HL-60/S4 (cell line): ENCODE measurements at regions not wholly inside any gene's neighbourhood (a gene's known extent, or its start where the extent isn't known, plus 50 kb on each side); places are given as distances from the start of the nearest gene placed in this dataset.

Experiments used
- in situ Hi-C: fragments of 300-500 bp; cut with MboI; formaldehyde crosslinking; loops from 2 replicates; pipeline ENCODE4 v1.14.3; 2022; ENCODE audit warnings: low sequenced_read_pairs

DNA sequence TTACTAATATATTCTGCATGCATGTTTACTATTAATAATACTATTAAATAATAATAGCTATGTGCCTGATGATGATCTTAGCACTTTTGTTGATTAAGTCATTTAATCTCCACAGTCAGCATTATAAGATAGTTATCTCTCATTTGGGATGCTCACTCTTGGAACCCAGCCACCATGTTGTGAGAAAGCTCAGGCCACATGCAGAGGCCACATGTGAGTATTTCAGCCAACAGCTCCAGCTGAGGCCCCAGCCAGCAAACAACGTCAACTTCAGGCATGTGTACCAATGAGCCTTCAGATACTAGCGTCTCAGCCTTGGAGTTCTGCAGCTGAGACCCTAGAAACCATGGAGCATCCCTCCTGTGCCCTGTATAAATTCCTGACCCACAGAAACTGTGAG is 798.1 kb upstream of the LRRC4C start:
- in situ Hi-C loops = no loop called here

DNA sequence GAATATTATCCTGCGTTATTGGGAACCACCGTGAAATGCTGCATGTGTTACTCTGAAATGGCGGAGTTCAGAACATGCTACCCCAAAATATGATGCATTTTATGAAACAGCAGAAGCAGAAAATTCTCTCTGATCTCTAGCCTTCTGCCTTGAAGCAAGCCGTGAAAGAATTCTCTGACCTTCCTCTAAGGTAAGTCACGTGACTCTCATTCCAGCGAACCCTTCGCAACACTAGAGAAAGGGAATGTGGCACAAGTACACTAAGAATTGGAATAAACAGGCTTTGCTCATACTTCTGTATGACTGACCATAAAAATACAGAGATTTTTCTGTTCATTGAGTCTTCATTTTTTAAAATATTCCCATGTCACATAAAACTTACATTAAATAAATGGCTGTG is 805.6 kb upstream of the LRRC4C start:
- in situ Hi-C loops = no loop called here

DNA sequence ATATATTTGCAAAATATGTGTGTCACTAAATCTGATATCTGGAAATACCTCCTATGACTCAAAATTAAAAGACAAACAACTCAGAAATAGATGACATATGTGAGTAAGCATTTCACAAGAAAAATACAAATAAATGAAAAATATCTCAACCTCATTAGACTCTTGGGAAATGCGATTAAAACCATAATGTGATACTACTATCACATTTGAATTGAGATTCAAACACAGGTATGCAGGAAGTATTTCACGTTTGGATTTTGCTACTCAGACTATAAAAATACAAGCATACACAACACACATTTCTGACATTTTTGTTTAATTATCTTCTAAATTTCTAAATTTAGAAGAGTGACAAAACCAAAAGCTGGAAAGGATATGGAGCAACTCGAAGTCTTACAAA is 811.9 kb upstream of the LRRC4C start:
- in situ Hi-C loops = no loop called here

GRCh38 chr11:42273977-42274376 is 814.5 kb upstream of the LRRC4C start:
- in situ Hi-C loops = no loop called here

GRCh38 chr11:42296910-42297309 is 837.5 kb upstream of the LRRC4C start:
- in situ Hi-C loops = no loop called here

- in situ Hi-C loops = no loop called here
Observed at GRCh38 chr11:42299780-42300179, 840.3 kb upstream of the LRRC4C start.

GRCh38 chr11:42301777-42302176 is 842.3 kb upstream of the LRRC4C start:
- in situ Hi-C loops = no loop called here

DNA sequence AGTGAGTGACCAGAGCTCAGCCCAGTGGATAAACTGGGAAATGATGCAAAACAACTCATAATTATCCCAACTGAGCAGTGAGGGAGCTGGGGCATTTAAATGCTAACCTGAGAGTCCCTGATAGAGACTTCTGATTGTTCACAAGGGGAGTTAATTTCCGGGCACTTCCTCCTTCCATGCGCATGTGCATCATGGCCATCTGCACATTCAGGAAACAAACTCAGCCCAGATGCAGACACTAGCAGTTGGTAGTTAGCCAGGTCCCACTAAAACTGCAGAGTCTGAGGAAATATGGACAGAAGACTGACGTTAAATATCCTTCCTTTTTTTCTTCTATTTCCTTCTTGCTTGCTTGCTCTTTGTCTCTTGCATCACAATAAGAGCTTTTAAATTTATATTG is 852.1 kb upstream of the LRRC4C start:
- in situ Hi-C loops = no loop called here

DNA sequence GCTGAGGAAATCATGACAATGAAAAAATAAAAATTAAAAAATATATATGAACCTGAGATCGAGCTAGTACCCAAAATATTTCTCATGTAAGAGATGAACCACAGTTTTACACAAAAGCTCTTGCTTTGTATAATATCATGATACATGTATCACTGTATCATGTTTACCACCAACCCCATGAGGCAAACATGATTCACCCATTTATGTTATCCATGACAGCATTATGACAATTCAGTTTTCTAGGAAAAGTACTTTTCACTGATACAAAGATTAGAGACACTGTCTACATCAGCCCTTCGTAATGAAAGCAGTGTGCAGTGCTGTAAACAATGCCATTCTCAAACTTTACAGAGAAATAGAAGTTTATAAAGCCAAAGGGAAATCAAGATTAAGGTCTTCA is 852.5 kb upstream of the LRRC4C start:
- in situ Hi-C loops = no loop called here

GRCh38 chr11:42315267-42315666 is 855.8 kb upstream of the LRRC4C start:
- in situ Hi-C loops = no loop called here

DNA sequence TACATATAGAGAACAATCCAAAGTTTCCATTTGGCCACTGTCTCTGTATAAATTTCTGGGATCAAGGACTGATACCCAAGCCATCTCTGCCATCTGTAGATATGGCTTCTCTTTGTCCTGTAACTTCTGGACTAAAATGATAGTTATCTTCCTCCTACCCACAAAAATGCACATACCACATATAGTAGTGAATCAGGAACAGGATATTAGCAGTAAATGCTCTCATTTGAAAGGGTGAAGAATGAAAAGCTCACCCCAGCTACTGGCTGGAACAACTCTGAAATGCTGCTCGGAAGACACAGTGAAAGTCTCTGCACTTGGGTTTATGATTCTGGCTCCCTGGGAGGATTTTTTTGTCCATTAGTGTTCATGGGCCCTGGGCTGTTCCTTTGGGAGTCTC is 856.4 kb upstream of the LRRC4C start:
- in situ Hi-C loops = no loop called here

DNA sequence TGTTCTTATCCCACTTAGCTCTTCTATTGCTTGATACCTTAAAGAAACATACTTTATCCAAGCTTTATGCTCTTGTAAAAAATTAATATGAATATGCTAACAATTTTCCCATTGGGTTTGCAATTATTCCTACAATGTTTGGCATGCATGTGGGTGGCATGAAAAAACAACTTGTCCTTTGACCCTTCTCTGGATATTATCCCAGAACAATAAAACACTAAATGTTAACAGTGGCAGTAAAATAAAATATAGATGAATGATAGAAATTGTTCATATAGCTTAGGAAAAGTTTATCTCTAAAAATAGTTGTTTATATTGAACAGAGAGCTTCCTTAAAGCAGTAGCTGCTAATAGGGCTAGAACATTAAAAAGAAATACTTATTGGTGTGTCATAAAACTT is 860.5 kb upstream of the LRRC4C start:
- in situ Hi-C loops = no loop called here

GRCh38 chr11:42329929-42330565 is 870.6 kb upstream of the LRRC4C start:
- in situ Hi-C loops = no loop called here

GRCh38 chr11:42337786-42338455 is 878.5 kb upstream of the LRRC4C start:
- in situ Hi-C loops = no loop called here

DNA sequence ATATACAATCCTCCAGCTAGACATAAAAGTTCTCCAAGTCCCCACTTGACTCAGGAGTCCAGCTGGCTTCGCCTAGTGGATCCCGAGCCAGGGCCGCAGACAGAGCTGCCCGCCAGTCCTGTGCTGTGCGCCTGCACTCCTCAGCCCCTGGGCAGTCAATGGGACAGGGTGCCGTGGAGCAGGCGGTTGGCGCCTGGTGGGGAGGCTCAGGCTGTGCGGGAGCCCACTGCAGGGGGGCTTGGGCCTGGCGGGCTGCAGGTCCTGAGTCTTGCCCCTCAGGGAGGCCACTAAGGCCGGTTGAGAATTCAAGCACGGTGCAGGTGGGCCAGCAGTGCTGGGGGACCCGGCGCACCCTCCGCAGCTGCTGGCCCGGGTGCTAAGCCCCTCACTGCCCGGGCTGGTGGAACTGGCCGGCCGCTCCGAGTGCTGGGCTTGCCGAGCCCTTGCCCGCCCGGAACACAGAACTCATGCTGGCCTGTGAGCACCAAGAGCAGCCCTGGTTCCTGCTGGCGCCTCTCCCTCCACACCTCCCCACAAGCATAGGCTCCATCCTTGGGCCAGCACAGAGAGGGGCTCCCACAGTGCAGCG is 884.8 kb upstream of the LRRC4C start:
- in situ Hi-C loops = no loop called here

DNA sequence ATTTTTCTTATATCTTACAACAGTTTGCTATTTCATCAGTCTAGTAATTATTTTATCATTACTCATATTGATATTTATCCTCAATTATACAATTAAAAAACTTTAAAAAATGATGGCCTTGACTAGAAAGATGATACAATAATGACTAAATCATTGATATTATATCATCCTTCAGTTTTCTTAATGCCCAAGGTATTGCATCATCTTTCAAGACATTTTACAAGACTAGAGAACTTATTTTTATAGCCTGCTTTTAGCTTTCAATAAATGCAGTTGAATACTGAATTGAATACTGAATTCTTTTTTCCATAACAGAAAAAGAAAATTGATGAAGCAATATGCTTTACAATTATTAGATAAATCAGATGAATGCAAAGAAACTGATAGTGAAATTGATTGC is 886.5 kb upstream of the LRRC4C start:
- in situ Hi-C loops = no loop called here

DNA sequence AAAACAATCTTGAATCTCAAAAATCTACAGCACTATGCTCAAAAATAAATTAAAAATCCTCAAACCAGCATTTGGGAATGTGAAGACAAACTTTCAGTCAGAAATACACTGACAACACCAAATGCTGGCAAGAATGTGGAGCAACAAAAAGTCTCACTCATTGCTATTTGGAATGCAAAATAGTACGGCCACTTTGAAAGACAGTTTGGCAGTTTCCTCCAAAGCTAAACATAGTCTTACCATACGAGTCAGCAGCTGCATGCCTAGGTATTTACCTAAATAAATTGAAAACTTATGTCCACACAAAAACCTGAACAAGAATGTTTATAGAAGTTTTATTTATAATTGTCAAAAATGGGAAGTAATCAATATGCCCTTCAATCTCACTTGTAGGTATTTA is 904.2 kb upstream of the LRRC4C start:
- in situ Hi-C loops = no loop called here

- in situ Hi-C loops = no loop called here
Observed at GRCh38 chr11:42390116-42390515, 921.7 kb upstream of the API5 start.

DNA sequence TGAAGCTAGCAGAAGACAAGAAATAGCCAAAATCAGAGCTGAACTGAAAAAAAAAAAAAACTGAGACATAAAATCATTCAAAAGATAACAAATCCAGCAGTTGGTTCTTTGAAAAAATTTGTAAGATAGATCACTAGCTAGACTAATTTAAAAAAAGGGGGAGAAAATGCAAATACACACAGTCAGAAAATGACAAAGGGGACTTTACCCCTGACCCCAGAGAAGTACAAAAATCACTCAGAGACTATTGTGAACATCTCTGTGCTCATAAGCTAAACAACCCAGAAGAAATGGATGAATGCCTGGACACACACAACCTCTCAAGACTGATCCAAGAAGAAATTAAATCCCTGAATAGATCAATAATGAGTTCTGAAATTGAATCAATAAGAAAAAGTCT is 914.3 kb upstream of the API5 start:
- in situ Hi-C loops = no loop called here

DNA sequence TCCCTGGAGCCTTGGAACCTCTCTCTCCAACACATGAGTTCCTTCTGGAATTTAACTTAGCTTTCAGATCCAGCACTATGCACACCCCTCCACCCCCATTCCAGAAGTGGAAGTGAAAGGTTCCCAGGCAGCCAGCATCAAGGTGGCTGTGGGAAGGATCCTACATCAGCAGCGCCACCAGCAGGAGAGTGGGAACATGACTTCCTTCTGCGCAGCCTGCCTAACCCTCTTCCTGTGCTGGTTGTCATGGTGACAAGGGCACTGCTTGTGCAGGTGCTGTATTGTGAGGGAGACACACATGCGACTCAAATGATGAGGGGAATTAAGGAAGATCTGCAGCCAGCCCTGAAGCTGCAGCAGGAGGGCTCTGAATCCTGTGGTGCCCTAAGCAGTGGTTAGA is 904.5 kb upstream of the API5 start:
- in situ Hi-C loops = no loop called here

DNA sequence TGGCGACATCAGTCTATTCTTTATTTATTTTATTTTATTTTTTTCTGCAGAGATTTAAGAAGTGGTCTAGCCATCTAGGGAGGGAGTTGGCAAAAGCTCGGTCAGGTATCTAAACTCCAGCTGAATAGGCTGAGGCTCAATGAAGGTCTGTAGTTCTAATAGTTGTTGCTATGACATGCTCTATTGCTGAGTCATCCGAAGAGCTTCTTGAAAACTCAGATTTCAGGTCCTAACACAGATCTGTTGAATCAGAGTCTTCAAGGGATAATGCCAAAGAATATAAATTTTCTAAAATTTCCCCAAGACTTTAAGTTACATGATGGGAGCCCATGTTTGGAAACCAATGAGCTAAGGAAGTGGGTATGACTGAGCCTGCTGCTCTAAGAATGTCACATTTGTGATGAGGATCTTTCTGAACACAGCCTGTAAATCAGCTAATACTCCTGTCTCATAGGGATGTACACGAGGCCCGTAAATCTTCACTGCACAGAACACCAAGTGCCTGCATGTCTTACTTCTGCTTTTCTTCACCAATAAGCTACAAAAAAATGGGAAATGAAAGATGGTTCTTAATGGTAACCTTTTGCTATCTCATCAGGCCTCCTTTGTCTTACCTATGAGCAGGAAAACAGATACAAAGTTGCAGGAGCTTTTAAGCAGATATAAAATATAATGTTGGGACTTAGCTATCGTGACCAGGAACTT is 901.4 kb upstream of the API5 start:
- in situ Hi-C loops = no loop called here

GRCh38 chr11:42412590-42412989 is 899.2 kb upstream of the API5 start:
- in situ Hi-C loops = no loop called here
